ENCODE measurements at regions not wholly inside any gene's neighbourhood (a gene's known extent, or its start where the extent isn't known, plus 50 kb on each side); places are given as distances from the start of the nearest gene placed in this dataset.

- Histone ChIP-seq H3K4me2 (ENCODE audit: low read length) (no peak overlapping the region), H3K27me3 (ENCODE audit: control insufficient read depth, insufficient read depth, low read length) (no peaks in the 10 kb centered on the region), H3K27ac (no peak overlapping the region), H2AFZ (no peak overlapping the region), H3K4me1 (no peaks in the 10 kb centered on the region), H3K9ac (no peak overlapping the region), H3K36me3 (ENCODE audit: control insufficient read depth, insufficient read depth, low read length) (no peaks in the 10 kb centered on the region), H3K79me2 (no peaks in the 10 kb centered on the region), H3K9me3 (ENCODE audit: control insufficient read depth, low read length) (no peaks in the 10 kb centered on the region), H3K4me3 (ENCODE audit: low read depth, low read length) (no peak overlapping the region)
- no peak for TF ChIP-seq CTCF (IDR thresholded peaks at IDR 0.05)
Observed at GRCh38 chr2:5322396-5322795, 369.8 kb upstream of the SOX11 start.

DNA sequence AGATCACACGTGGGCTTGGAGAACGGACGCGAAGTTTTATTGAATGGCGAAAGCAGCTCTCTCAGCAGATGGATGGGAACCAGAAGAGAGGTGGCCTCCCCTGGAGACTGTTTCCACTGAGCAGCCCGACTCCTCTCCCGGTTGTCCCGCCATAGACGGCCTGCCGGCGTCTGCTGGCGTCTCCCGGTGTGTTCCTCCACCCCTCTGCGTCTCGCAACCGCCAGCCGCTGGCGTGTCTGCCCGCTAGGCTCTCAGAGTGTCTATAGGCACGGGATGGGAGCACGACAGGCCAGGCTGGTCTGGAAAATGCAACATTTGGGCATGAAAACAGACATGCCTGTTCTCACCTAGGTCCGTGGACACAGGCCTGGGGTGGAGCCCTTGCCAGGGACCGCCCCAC, 366.7 kb upstream of the SOX11 start:
- no peaks in the 10 kb centered on the region for H3K79me2 ChIP-seq
- no peak for TF ChIP-seq CTCF (IDR thresholded peaks at IDR 0.05)
- no peak overlapping the region for H2AFZ ChIP-seq
- H3K4me3 ChIP-seq (ENCODE audit: low read depth, low read length): no peak overlapping the region
- no peak overlapping the region for H3K27ac ChIP-seq
- no peak overlapping the region for H3K4me2 ChIP-seq (ENCODE audit: low read length)
- no peaks in the 10 kb centered on the region for H3K27me3 ChIP-seq (ENCODE audit: control insufficient read depth, insufficient read depth, low read length)
- no peaks in the 10 kb centered on the region for H3K9me3 ChIP-seq (ENCODE audit: control insufficient read depth, low read length)
- H3K4me1 ChIP-seq: no peaks in the 10 kb centered on the region
- no peaks in the 10 kb centered on the region for H3K36me3 ChIP-seq (ENCODE audit: control insufficient read depth, insufficient read depth, low read length)
- no peak overlapping the region for H3K9ac ChIP-seq

- Histone ChIP-seq H3K9ac (no peak overlapping the region), H3K4me3 (ENCODE audit: low read depth, low read length) (no peak overlapping the region), H3K4me1 (no peaks in the 10 kb centered on the region), H2AFZ (no peak overlapping the region), H3K9me3 (ENCODE audit: control insufficient read depth, low read length) (no peaks in the 10 kb centered on the region), H3K79me2 (no peaks in the 10 kb centered on the region), H3K36me3 (ENCODE audit: control insufficient read depth, insufficient read depth, low read length) (no peaks in the 10 kb centered on the region), H3K4me2 (ENCODE audit: low read length) (no peak overlapping the region), H3K27ac (no peak overlapping the region), H3K27me3 (ENCODE audit: control insufficient read depth, insufficient read depth, low read length) (no peaks in the 10 kb centered on the region)
- no peak for TF ChIP-seq CTCF (IDR thresholded peaks at IDR 0.05)
Observed at GRCh38 chr2:5328826-5329225, 363.4 kb upstream of the SOX11 start.

DNA sequence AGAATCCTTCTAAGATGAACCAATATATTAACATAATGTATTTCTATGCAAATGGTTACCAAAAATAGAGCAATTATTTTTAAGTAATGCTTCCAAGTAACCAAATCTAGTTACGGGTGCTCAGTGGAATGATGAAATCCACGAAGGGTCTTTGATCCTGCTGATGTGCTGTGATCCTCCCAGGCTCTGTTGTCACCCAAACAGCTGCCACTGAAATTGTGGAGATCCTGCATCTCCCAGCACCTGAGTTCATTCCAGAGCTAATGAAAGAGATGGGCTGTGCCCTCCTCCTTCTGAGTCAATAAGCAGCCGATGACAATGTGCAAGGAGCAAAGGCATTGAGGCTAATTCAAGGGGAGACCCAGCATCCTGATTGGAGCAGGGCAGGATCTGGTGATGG, 362.4 kb upstream of the SOX11 start:
- Histone ChIP-seq H3K4me1 (no peaks in the 10 kb centered on the region), H3K27me3 (ENCODE audit: control insufficient read depth, insufficient read depth, low read length) (no peaks in the 10 kb centered on the region), H3K27ac (no peak overlapping the region), H2AFZ (no peak overlapping the region), H3K4me3 (ENCODE audit: low read depth, low read length) (no peak overlapping the region), H3K79me2 (no peaks in the 10 kb centered on the region), H3K4me2 (ENCODE audit: low read length) (no peak overlapping the region), H3K9me3 (ENCODE audit: control insufficient read depth, low read length) (no peaks in the 10 kb centered on the region), H3K36me3 (ENCODE audit: control insufficient read depth, insufficient read depth, low read length) (no peaks in the 10 kb centered on the region), H3K9ac (no peak overlapping the region)
- TF ChIP-seq CTCF (IDR thresholded peaks at IDR 0.05): no peak

GRCh38 chr2:5330961-5331360, 361.2 kb upstream of the SOX11 start:
- H3K4me2 ChIP-seq (ENCODE audit: low read length): no peak overlapping the region
- no peaks in the 10 kb centered on the region for H3K79me2 ChIP-seq
- no peaks in the 10 kb centered on the region for H3K27me3 ChIP-seq (ENCODE audit: control insufficient read depth, insufficient read depth, low read length)
- H3K9me3 ChIP-seq (ENCODE audit: control insufficient read depth, low read length): no peaks in the 10 kb centered on the region
- no peak for TF ChIP-seq CTCF (IDR thresholded peaks at IDR 0.05)
- H3K36me3 ChIP-seq (ENCODE audit: control insufficient read depth, insufficient read depth, low read length): no peaks in the 10 kb centered on the region
- no peak overlapping the region for H2AFZ ChIP-seq
- H3K9ac ChIP-seq: no peak overlapping the region
- H3K4me1 ChIP-seq: no peaks in the 10 kb centered on the region
- no peak overlapping the region for H3K4me3 ChIP-seq (ENCODE audit: low read depth, low read length)
- no peak overlapping the region for H3K27ac ChIP-seq

Data from parathyroid adenoma (tissue), 2 donors.